GM11168 (cell line): ENCODE measurements at regions not wholly inside any gene's neighbourhood (a gene's known extent, or its start where the extent isn't known, plus 50 kb on each side); places are given as distances from the start of the nearest gene placed in this dataset.

Experiments used
- in situ Hi-C: fragments of 300-500 bp; cut with MboI; formaldehyde crosslinking; loops from one replicate; pipeline ENCODE4 v1.12.0; 2022; ENCODE audit warnings: low sequenced_read_pairs; ENCODE audit not compliant: unreplicated experiment

DNA sequence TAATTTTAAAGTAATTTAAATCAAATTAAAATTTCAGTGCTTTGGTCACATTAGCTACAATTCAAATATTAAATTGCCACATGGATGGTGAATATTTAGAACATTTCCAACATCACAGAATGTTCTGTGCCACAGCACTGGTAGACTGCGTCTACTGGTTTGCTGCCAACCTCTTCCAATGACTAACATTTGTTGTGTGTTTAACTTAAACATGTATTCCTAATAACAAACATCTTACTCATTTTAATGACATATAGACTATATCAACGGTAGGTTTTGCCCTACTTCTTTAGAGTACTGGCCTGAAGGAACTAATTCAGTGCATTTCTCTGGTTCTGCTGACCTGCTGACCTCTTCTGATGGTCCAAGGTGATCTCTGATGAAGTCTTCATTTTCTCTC lies 157.6 kb downstream of the DCK start:
- in situ Hi-C loops, result no loop called here

GRCh38 chr4:71156616-71157015 lies 163.2 kb downstream of the DCK start:
- in situ Hi-C loops, result no loop called here

DNA sequence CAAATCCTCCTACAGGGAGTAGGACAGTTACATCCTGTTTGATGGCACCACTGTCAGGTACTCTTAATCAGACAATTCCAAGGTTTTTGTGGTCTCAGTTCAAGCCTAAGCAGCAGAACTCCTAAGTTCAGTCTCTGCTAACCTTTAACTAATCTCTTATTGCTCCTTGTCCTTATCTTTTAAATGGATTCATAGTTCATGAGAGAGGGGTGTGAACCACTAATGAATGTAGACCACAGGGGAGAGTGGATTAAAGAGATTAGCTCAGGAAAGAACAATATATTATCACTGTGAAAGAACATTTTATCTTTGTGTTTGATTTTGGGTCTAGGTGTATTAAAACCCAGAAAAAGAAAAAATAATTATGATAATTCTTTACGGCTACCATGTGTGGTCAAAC lies 168.9 kb downstream of the DCK start:
- in situ Hi-C loops, result no loop called here

GRCh38 chr4:71163317-71163716 lies 169.9 kb downstream of the DCK start:
- in situ Hi-C loops, result no loop called here

DNA sequence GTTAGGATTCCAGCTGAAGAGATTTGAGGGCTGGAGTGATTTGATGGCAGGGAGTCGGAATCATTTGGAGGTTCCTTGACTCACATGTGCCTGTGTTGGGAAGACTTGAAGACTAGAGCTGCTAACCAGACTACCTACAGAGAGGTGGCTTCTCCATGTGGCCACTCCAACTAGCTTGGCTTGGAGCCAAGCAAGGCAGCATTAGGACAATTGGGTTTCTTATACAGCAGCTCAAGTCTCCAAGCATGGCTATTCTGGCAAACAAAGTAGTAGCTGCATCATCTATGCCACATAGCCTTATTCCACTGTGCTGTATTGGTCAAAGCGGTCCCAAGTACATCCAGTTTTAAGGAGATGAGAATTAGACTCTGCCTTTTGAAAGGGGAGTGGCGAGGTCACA lies 171.7 kb upstream of the SLC4A4 start:
- in situ Hi-C loops, result no loop called here

DNA sequence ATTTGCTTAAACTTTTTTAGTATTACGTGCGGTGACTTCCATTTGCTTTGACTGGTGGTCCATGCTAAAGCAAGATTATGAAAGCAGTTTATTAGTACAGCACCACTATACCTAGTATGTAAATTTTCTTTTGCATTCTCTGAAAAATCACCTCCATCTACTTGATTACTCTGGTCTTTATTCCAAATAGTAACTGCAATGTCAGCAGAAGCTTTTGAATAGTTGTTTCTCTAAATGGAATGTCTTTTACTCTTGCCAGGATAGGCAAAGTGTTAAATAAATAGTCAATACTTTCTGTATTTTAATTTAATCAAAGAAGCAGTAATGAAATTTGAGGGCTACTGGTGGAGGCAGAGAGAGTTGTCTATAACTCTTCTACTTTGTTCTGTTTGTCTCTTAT lies 167.2 kb upstream of the SLC4A4 start:
- in situ Hi-C loops, result no loop called here

- in situ Hi-C loops, result no loop called here
Observed at GRCh38 chr4:71181332-71181731, 157.5 kb upstream of the SLC4A4 start.

- in situ Hi-C loops, result no loop called here
Observed at GRCh38 chr4:71184195-71184781, 154.5 kb upstream of the SLC4A4 start.

- in situ Hi-C loops, result no loop called here
Observed at GRCh38 chr4:71185037-71185436, 153.8 kb upstream of the SLC4A4 start.

GRCh38 chr4:71186257-71186565 lies 152.6 kb upstream of the SLC4A4 start:
- in situ Hi-C loops, result no loop called here

DNA sequence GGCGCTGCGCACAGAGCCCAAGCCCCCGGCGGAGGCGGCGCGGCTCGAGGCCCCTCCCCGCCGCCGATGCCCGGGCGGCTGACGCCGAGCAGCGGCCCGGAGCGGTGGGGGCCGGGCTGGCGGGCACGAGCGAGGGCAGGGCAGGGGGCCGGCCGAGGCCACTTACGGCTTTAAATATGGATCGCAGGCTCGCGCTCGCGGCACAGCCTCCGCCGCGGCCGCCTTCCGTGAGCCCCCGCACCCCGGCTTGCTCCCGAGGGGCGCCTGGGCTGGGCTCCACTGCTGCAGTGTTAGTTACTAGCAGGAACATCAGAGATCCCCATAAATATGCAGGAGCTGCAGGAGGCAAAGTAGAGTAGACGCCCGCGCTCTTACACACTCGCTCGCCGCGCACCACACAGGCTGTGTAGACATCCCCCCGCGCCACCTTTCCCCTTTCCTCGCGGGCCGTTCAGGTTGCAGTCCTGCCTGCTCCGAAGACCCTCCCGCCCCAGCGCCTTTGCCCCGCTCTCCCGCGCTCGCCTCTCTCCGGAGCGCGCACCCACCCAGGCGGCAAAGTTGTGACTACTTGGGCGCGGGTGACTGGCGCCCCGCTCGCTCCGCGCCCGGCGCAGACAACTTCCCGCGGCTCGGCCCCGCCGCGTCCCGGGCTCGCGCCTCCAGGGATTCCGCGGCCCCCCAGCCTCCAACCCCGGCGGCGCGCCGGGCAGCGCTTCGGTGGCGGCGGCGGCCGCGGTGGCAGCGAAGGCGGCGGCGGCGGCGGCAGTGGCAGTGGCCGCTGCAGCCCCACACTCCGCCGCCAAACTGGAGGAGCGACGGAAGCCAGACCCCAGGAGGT lies 152.0 kb upstream of the SLC4A4 start:
- in situ Hi-C loops, result no loop called here

- in situ Hi-C loops, result no loop called here
Observed at GRCh38 chr4:71187404-71188155, 151.2 kb upstream of the SLC4A4 start.

GRCh38 chr4:71188156-71188640 lies 150.6 kb upstream of the SLC4A4 start:
- in situ Hi-C loops, result no loop called here

- in situ Hi-C loops, result no loop called here
Observed at GRCh38 chr4:71188951-71189350, 149.9 kb upstream of the SLC4A4 start.

DNA sequence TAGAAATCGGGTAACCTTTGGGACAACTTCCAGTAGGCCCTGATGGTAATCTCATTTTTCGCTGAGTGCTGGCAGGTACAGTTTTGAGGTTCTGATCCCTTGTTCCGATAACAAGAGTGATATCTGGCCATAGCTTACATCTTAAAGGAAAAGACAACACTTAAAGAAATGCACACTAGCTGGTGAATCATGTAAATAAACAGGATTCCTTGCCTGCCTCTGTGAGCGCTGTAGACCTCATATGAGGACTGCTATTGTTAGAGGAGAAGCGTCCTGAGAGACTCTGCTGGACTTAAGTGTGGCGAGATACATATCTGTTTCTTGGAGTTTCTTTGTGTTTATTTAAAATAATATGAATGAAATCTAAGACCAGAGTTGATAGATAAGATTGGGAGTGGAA lies 149.3 kb upstream of the SLC4A4 start:
- in situ Hi-C loops, result no loop called here

DNA sequence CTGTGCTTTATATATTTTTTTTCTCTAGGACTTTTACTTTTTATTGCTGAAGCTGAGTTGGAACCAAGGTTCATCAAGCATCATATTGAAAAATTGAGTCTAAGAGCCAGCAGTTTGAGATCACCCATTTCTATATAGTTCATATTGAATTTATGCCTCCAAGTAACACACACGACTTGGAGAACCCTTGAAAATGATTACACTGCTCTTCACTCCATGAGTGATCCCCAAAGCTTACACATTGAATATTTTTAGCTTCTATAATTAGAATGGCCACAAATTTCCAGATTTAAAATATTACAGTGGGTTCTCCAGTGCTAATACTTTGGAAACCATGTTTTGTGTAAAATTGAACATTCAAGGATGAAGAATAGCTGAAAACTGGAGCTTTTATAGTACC lies 144.4 kb upstream of the SLC4A4 start:
- in situ Hi-C loops, result no loop called here

- in situ Hi-C loops, result no loop called here
Observed at GRCh38 chr4:71195924-71196323, 142.9 kb upstream of the SLC4A4 start.

GRCh38 chr4:71198958-71199357 lies 139.9 kb upstream of the SLC4A4 start:
- in situ Hi-C loops, result no loop called here

DNA sequence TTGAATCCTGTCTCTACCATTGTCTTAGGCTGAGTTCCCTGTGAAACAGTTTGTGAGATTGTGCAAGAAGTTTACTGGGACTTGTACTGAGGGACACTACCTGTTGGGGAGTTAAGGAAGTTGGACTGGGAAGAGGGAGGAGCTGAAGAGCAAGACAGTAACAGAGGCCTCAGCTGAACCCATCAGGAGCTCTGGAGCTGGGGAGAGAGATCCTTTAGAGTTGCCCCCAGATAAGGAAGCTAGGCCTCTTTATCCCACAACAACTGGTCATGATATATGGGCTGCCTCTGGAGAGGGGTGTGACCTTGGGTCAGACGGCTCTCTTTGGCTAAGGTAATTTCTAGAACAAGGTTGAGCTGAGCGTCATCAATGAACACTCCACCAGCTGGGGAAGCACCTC lies 137.8 kb upstream of the SLC4A4 start:
- in situ Hi-C loops, result no loop called here

DNA sequence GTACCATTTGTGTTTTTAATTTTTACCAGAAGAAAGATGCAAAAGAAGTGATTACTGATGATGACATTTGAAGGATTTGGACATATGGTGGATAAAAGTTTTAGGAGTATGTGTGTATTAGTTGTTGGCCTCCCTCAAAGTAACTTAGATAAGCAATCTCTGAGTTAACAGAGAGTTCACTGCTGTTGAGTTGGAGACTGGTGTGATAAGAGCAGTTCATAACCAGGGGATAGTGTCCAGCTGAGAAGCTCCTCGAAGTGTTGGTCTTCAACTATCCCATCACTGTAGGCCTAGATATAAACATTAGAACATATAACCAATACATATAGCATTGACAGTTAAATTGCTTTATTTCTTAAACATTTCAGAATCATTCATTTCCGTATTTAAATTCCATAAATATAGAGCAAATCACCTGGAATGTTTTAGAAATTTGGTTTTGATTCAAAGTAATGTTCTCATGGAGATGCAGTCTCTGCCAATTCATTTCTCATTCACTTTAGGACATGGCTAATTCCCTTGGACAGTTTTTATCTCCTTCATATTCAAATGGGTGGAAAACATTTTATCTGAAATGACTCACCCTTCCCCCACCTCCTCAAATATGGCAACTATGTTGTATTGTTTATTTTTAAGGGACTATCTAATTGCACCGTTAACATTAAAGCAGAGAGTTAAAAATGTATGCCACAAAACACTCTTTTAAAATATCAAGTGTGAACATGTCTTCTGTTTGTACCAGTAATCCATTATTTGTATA lies 136.8 kb upstream of the SLC4A4 start:
- in situ Hi-C loops, result no loop called here

DNA sequence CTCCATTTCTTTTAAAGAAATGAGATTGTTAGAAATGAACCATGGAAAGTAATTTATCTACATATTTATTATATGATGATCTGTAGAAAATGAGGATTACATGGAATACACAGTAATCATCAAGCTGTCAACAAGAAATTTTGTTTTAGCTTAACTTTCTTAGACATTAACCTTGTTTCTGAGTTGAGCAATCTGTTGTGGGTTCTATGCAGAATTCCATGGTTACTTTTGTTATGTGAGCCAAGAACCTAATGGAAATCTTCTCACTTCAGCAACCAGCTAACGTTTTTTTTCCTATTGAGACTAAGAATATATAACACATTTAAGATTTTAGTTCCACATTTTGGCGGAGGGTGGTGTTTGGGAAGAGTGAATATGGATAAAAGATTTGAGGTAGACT lies 136.1 kb upstream of the SLC4A4 start:
- in situ Hi-C loops, result no loop called here
